Transverse colon (tissue), 4 donors: ENCODE measurements at regions not wholly inside any gene's neighbourhood (a gene's known extent, or its start where the extent isn't known, plus 50 kb on each side); places are given as distances from the start of the nearest gene placed in this dataset.

Experiments
- DNase-seq: peaks from one replicate; pipeline ENCODE4 v3.0.0-alpha.2; 2019
- H3K27ac ChIP-seq, 4 donors: fragments of 200-600 bp; sonication (generic); 2 replicates each; pipeline ENCODE4 v1.5.1; 2016 to 2018; ENCODE audit warnings: inconsistent platforms in 4 of 4
- H3K27me3 ChIP-seq: fragments of 200-600 bp; sonication (generic); 2 replicates; pipeline ENCODE4 v1.5.1; 2017; ENCODE audit warnings: inconsistent platforms
- H3K36me3 ChIP-seq, 4 donors: fragments of 200-600 bp; sonication (generic); 2 replicates each; pipeline ENCODE4 v1.5.1; 2017 to 2019; ENCODE audit warnings: inconsistent platforms in 4 of 4
- H3K4me1 ChIP-seq, 4 donors: fragments of 200-600 bp; sonication (generic); 2 replicates each; pipeline ENCODE4 v1.5.1; 2017 to 2020; ENCODE audit warnings: inconsistent platforms in 4 of 4
- H3K4me3 ChIP-seq, 4 donors: fragments of 200-600 bp; sonication (generic); 1 replicate in 1 of 4; 2 replicates in 3 of 4; pipeline versions ENCODE4 v1.5.1 to v1.6.1; 2017 to 2019; ENCODE audit warnings: inconsistent platforms in 4 of 4
- H3K9me3 ChIP-seq, 2 donors: fragments of 200-600 bp; sonication (generic); 2 replicates each; pipeline ENCODE4 v1.5.1; 2017 to 2019; ENCODE audit warnings: inconsistent platforms in 2 of 2
- EP300 ChIP-seq: sonication (generic); formaldehyde crosslinking; IDR thresholded peaks from one replicate; pipeline ENCODE4 v1.6.1; 2017; ENCODE audit warnings: antibody characterized with exemption, low read depth
- POLR2A ChIP-seq: fragments of 450-650 bp; IDR thresholded peaks from one replicate; pipeline ENCODE4 v1.6.1; 2016; ENCODE audit warnings: antibody characterized with exemption, mild to moderate bottlenecking, moderate library complexity
- POLR2AphosphoS5 ChIP-seq, 3 donors: sonication (generic); formaldehyde crosslinking; IDR thresholded peaks; one replicate each; pipeline ENCODE4 v1.6.1; 2016; ENCODE audit warnings: antibody characterized with exemption in 3 of 3
- WGBS, 2 donors: methylation state at CpG; one replicate each; pipeline ENCODE4 v1.1.5; 2018; ENCODE audit warnings: low coverage in 1 of 2; 5-methylcytosine and 5-hydroxymethylcytosine counted together
- in situ Hi-C, 4 donors: fragments of 200-750 bp; cut with MboI; loops; one replicate each; pipeline versions ENCODE4 v1.15.0 to v1.15.1; 2017; ENCODE audit warnings: low sequenced_read_pairs in 3 of 4, low pct_ligation_motif_present in 1 of 4, low pct_unique_long_range_greater_than_20kb in 1 of 4
- intact Hi-C: fragments of 100-400 bp; cut with DNase I; formaldehyde crosslinking; loops from one replicate; pipeline ENCODE4 v1.15.1; 2023; ENCODE audit warnings: low total_unique reads
- TF ChIP-seq, protein P1 (sequence below), 5 experiments: fragments of 200-600 bp in 3 of 5; fragments of 450-650 bp in 2 of 5; sonication (generic) in 3 of 5; IDR thresholded peaks; 1 replicate in 2 of 5; 2 replicates in 3 of 5; pipeline ENCODE4 v1.5.1; 2016 to 2017; ENCODE audit warnings: antibody characterized with exemption in 5 of 5, inconsistent platforms in 3 of 5, mild to moderate bottlenecking in 2 of 5, moderate library complexity in 1 of 5

DNA sequence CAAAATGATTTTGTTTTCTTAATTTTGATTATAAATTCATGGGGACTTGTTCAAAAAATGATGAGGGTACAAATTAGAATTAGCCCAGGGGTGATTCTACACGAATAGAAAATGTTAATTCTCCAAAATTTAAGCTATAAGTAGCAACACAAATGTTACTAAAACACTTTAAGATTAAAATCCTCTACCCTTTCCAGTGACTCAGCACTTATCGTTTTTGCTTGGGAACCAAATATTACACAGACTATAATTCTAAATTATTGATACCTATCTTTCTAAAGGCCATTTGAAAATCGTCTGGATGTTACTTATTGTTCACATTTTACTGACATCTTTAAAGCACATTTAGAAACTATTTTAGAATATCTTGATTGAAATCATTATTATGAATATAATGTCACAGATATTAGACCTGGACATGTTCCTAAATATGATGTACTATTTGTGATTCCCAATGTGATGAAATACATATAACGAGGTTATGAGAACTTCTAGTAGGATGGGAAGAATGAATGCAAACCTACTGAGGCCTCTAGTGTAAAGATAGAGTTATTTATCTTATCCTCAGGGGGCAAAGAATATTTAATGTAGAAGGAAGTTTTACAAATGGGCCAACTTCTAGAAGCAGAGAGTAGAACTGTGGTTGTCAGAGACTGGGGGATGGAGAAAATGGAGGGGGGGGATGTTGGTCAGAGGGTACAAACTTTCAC, 132.0 kb upstream of the TP63 start:
- WGBS, 2 donors: 79 to 85% methylated on average over 4 of the region's 4 CpGs

DNA sequence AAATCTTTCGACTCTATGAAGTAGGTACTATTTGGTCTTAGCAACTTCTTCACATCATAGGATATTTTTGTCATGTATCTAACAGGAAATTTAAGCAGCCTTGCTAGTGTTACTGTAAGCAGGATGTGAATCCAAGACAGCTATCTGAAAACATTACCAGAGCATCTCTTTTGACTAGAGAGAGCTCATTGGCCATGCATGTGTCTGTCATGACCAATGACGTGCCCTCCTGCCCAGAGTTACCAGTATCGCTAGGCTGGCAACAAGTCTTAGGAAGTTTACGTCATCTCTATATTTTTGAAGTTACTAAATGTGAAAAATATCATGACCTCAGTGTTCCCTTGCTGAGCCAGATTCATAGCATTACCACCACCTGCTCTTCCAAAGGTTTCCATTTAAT, 130.9 kb upstream of the TP63 start:
- TF ChIP-seq POLR2A: no peak
- TF ChIP-seq, protein P1, sequence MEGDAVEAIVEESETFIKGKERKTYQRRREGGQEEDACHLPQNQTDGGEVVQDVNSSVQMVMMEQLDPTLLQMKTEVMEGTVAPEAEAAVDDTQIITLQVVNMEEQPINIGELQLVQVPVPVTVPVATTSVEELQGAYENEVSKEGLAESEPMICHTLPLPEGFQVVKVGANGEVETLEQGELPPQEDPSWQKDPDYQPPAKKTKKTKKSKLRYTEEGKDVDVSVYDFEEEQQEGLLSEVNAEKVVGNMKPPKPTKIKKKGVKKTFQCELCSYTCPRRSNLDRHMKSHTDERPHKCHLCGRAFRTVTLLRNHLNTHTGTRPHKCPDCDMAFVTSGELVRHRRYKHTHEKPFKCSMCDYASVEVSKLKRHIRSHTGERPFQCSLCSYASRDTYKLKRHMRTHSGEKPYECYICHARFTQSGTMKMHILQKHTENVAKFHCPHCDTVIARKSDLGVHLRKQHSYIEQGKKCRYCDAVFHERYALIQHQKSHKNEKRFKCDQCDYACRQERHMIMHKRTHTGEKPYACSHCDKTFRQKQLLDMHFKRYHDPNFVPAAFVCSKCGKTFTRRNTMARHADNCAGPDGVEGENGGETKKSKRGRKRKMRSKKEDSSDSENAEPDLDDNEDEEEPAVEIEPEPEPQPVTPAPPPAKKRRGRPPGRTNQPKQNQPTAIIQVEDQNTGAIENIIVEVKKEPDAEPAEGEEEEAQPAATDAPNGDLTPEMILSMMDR (IDR thresholded peaks at IDR 0.05): no peak
- TF ChIP-seq POLR2AphosphoS5 (IDR thresholded peaks at IDR 0.05): no peak
- TF ChIP-seq EP300: no peak
- H3K27me3 ChIP-seq: no peaks in the 10 kb centered on the region
- 95 to 100% methylated on average over 1 to 4 of the region's 4 CpGs for WGBS, 2 donors
- no peaks in the 10 kb centered on the region for H3K4me1 ChIP-seq
- no peak overlapping the region for H3K27ac ChIP-seq
- H3K4me3 ChIP-seq: no peak overlapping the region
- intact Hi-C loops: no loop called here
- in situ Hi-C loops: no loop called here
- H3K36me3 ChIP-seq: no peaks in the 10 kb centered on the region
- H3K9me3 ChIP-seq: no peaks in the 10 kb centered on the region
- no peak for DNase-seq

More for the DNA sequence above, 132.0 kb upstream of the TP63 start:
- no peaks in the 10 kb centered on the region for H3K4me1 ChIP-seq
- in situ Hi-C loops (no loop called here), intact Hi-C loops (no loop called here)
- no peaks in the 10 kb centered on the region for H3K36me3 ChIP-seq
- no peak overlapping the region for H3K27ac ChIP-seq
- TF ChIP-seq POLR2AphosphoS5 (IDR thresholded peaks at IDR 0.05): no peak
- TF ChIP-seq, protein P1 (IDR thresholded peaks at IDR 0.05): no peak
- no peak for TF ChIP-seq POLR2A
- no peak for TF ChIP-seq EP300
- H3K4me3 ChIP-seq: no peak overlapping the region
- no peaks in the 10 kb centered on the region for H3K9me3 ChIP-seq
- DNase-seq: no peak
- H3K27me3 ChIP-seq: no peaks in the 10 kb centered on the region

- DNase-seq: no peak
- Histone ChIP-seq H3K4me3 (no peak overlapping the region), H3K4me1 (no peaks in the 10 kb centered on the region), H3K27me3 (no peaks in the 10 kb centered on the region), H3K27ac (no peak overlapping the region), H3K36me3 (no peaks in the 10 kb centered on the region), H3K9me3 (no peaks in the 10 kb centered on the region)
- intact Hi-C loops: no loop called here
- in situ Hi-C loops: no loop called here
- 43 to 86% methylated on average over 3 of the region's 3 CpGs for WGBS, 2 donors
- no peak for TF ChIP-seq EP300
- TF ChIP-seq, protein P1 (IDR thresholded peaks at IDR 0.05): no peak
- no peak for TF ChIP-seq POLR2AphosphoS5 (IDR thresholded peaks at IDR 0.05)
- TF ChIP-seq POLR2A: no peak
Measured at GRCh38 chr3:189500798-189501495, 130.2 kb upstream of the TP63 start.

DNA sequence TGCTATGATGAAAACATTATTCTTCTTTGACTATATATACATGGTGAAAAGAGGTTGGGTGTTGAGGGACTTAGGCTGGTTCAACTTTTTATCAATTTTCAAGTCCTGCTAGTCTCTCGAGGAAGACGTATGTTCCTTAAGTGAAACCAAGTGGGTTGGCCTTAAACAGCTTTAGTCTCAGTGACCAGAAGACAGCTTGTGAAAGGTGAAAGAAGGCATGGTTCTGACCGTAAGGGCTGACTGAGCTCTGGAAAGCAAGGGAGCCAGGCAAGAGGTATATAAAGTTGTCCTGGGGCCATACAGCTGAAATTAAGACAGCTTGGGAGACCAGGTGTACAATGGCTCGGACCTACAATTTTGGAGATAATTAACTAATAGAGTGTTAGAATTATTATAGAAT, 128.9 kb upstream of the TP63 start:
- 85 to 92% methylated on average over 4 of the region's 4 CpGs for whole genome bisulfite sequencing, 2 donors
- Histone ChIP-seq H3K4me1 (no peaks in the 10 kb centered on the region), H3K36me3 (no peaks in the 10 kb centered on the region), H3K27me3 (no peaks in the 10 kb centered on the region), H3K9me3 (no peaks in the 10 kb centered on the region), H3K4me3 (no peak overlapping the region), H3K27ac (no peak overlapping the region)
- intact Hi-C loops (no loop called here), in situ Hi-C loops (no loop called here)
- TF ChIP-seq POLR2A (no peak), POLR2AphosphoS5 (IDR thresholded peaks at IDR 0.05) (no peak), EP300 (no peak)
- TF ChIP-seq, protein P1 (IDR thresholded peaks at IDR 0.05): no peak
- no peak for DNase-seq
